SK-N-SH treated with all-trans-retinoic acid at 6 μM for 48 hours (cell line): ENCODE measurements at regions not wholly inside any gene's neighbourhood (a gene's known extent, or its start where the extent isn't known, plus 50 kb on each side); places are given as distances from the start of the nearest gene placed in this dataset.

Experiments
- ESRRG ChIP-seq: fragments of 250-450 bp; sonication (Bioruptor Pico); IDR thresholded peaks from 2 replicates; pipeline ENCODE4 v1.6.1; 2021; ENCODE audit warnings: mild to moderate bottlenecking
- GLIS3 ChIP-seq: fragments of 250-450 bp; sonication (Bioruptor Pico); IDR thresholded peaks from 2 replicates; pipeline ENCODE4 v1.5.0; 2020; ENCODE audit warnings: mild to moderate bottlenecking, moderate library complexity
- ISL1 ChIP-seq: fragments of 250-450 bp; sonication (Bioruptor Pico); IDR thresholded peaks from 2 replicates; pipeline ENCODE4 v2.1.2; 2022; ENCODE audit warnings: mild to moderate bottlenecking, moderate library complexity
- PPARA ChIP-seq: fragments of 250-450 bp; sonication (Bioruptor Pico); IDR thresholded peaks from 2 replicates; pipeline ENCODE4 v1.5.0; 2020; ENCODE audit warnings: mild to moderate bottlenecking, borderline replicate concordance
- SNAI2 ChIP-seq: fragments of 250-450 bp; sonication (Bioruptor Pico); IDR thresholded peaks from 2 replicates; pipeline ENCODE4 v1.5.0; 2020; ENCODE audit warnings: mild to moderate bottlenecking, moderate library complexity
- ZC3H10 ChIP-seq: fragments of 250-450 bp; sonication (Bioruptor Pico); IDR thresholded peaks from 2 replicates; pipeline ENCODE4 v1.5.1; 2021; ENCODE audit warnings: mild to moderate bottlenecking, moderate library complexity
- ZFP3 ChIP-seq: fragments of 250-450 bp; sonication (Bioruptor Pico); IDR thresholded peaks from 2 replicates; pipeline ENCODE4 v1.5.0; 2020; ENCODE audit warnings: mild to moderate bottlenecking, moderate library complexity
- ZFP30 ChIP-seq: fragments of 450-650 bp; formaldehyde crosslinking; IDR thresholded peaks from 2 replicates; pipeline ENCODE4 v1.5.0; 2022; ENCODE audit warnings: mild to moderate bottlenecking, moderate library complexity
- ZNF70 ChIP-seq: fragments of 450-650 bp; formaldehyde crosslinking; IDR thresholded peaks from 2 replicates; pipeline ENCODE4 v1.5.0; 2020; ENCODE audit warnings: mild to moderate bottlenecking, moderate library complexity
- ZNF8 ChIP-seq: fragments of 450-650 bp; formaldehyde crosslinking; IDR thresholded peaks from 2 replicates; pipeline ENCODE4 v1.5.0; 2020; ENCODE audit warnings: mild to moderate bottlenecking, moderate library complexity
- TF ChIP-seq, protein P1 (sequence below): fragments of 250-450 bp; sonication (Bioruptor Pico); IDR thresholded peaks from 2 replicates; pipeline ENCODE4 v1.5.1; 2020; ENCODE audit warnings: low read depth, mild to moderate bottlenecking, moderate library complexity
- TF ChIP-seq, protein P2 (sequence below): fragments of 250-450 bp; sonication (Bioruptor Pico); IDR thresholded peaks from 2 replicates; pipeline ENCODE4 v1.8.0; 2020; ENCODE audit warnings: mild to moderate bottlenecking, moderate library complexity, borderline replicate concordance
- TF ChIP-seq, protein P3 (sequence below): fragments of 250-450 bp; sonication (Bioruptor Pico); IDR thresholded peaks from 2 replicates; pipeline ENCODE4 v1.8.0; 2021; ENCODE audit warnings: low read depth, mild to moderate bottlenecking, moderate library complexity, borderline replicate concordance

DNA sequence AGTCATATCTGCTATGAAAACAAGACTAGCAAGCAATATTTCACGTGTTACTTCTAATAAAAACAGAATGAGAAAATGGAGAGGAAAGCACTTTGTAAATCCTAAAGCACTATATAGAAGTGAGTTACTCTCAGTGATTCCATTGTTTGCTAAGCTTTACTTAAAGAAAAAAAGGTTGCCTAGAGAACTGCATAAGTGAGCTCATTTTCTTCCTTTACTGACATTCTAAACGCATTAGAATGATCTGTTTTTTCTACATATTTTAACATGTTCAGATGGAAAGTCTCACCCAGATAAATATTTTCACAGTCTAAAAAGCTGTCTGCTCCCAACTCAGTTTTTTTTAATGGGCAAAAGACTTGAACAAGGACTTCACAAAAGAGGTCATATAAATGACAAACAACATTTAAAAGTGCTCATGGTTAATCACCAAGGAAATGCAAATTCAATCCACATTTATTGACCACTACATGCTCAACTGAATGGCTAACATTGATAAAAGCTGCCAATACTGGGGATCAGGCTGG is 52.9 kb upstream of the AKAP12 start:
- TF ChIP-seq ZNF70 (CRISPR knock-in tag) (no peak), ISL1 (no peak), ZFP3 (CRISPR knock-in tag) (no peak), SNAI2 (CRISPR knock-in tag) (no peak), PPARA (CRISPR knock-in tag) (no peak), ZC3H10 (CRISPR knock-in tag) (no peak), GLIS3 (CRISPR knock-in tag) (no peak), ZFP30 (no peak), ESRRG (CRISPR knock-in tag) (no peak), ZNF8 (no peak)
- TF ChIP-seq, protein P1, sequence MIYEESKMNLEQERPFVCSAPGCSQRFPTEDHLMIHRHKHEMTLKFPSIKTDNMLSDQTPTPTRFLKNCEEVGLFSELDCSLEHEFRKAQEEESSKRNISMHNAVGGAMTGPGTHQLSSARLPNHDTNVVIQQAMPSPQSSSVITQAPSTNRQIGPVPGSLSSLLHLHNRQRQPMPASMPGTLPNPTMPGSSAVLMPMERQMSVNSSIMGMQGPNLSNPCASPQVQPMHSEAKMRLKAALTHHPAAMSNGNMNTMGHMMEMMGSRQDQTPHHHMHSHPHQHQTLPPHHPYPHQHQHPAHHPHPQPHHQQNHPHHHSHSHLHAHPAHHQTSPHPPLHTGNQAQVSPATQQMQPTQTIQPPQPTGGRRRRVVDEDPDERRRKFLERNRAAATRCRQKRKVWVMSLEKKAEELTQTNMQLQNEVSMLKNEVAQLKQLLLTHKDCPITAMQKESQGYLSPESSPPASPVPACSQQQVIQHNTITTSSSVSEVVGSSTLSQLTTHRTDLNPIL (CRISPR knock-in tag) = no peak
- TF ChIP-seq, protein P2, sequence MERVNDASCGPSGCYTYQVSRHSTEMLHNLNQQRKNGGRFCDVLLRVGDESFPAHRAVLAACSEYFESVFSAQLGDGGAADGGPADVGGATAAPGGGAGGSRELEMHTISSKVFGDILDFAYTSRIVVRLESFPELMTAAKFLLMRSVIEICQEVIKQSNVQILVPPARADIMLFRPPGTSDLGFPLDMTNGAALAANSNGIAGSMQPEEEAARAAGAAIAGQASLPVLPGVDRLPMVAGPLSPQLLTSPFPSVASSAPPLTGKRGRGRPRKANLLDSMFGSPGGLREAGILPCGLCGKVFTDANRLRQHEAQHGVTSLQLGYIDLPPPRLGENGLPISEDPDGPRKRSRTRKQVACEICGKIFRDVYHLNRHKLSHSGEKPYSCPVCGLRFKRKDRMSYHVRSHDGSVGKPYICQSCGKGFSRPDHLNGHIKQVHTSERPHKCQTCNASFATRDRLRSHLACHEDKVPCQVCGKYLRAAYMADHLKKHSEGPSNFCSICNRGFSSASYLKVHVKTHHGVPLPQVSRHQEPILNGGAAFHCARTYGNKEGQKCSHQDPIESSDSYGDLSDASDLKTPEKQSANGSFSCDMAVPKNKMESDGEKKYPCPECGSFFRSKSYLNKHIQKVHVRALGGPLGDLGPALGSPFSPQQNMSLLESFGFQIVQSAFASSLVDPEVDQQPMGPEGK (CRISPR knock-in tag) = no peak
- TF ChIP-seq, protein P3, sequence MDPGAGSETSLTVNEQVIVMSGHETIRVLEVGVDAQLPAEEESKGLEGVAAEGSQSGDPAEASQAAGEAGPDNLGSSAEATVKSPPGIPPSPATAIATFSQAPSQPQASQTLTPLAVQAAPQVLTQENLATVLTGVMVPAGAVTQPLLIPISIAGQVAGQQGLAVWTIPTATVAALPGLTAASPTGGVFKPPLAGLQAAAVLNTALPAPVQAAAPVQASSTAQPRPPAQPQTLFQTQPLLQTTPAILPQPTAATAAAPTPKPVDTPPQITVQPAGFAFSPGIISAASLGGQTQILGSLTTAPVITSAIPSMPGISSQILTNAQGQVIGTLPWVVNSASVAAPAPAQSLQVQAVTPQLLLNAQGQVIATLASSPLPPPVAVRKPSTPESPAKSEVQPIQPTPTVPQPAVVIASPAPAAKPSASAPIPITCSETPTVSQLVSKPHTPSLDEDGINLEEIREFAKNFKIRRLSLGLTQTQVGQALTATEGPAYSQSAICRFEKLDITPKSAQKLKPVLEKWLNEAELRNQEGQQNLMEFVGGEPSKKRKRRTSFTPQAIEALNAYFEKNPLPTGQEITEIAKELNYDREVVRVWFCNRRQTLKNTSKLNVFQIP (CRISPR knock-in tag) = no peak
